HEK293 (cell line): ENCODE measurements at regions not wholly inside any gene's neighbourhood (a gene's known extent, or its start where the extent isn't known, plus 50 kb on each side); places are given as distances from the start of the nearest gene placed in this dataset.
A peak's percentile ranks its signal among the peaks of the same experiment; 100 is the strongest.

Source experiments
- CTCF ChIA-PET: fragments of 350-600 bp; formaldehyde crosslinking; extraction: SDS; loops from one replicate; lab custom pipeline; 2021; ENCODE audit warnings: antibody characterized with exemption; lab: Yijun Ruan, JAX
- POLR2A ChIA-PET: fragments of 300-600 bp; formaldehyde crosslinking; extraction: SDS; loops from one replicate; lab custom pipeline; 2020; ENCODE audit warnings: antibody characterized with exemption, inconsistent platforms; lab: Yijun Ruan, JAX
- H3K27ac ChIP-seq: fragments of 200-500 bp; sonication (Bioruptor generic); 2 replicates; pipeline ENCODE4 v1.5.1; 2014; ENCODE audit warnings: low read depth, low read length, control low read depth, inconsistent platforms; ENCODE audit errors: extremely low read depth
- H3K36me3 ChIP-seq, 2 experiments: fragments of 200-500 bp in 1 of 2; sonication (Bioruptor generic) in 1 of 2; 1 replicate in 1 of 2; 2 replicates in 1 of 2; pipeline ENCODE4 v1.5.1; 2014 to 2017; ENCODE audit warnings: inconsistent platforms in 2 of 2, low read length in 2 of 2; ENCODE audit not compliant: control insufficient read depth in 2 of 2, insufficient read depth in 1 of 2
- H3K4me1 ChIP-seq: fragments of 200-500 bp; sonication (Bioruptor generic); 2 replicates; pipeline ENCODE4 v1.5.1; 2014; ENCODE audit warnings: mild to moderate bottlenecking, low read length, inconsistent platforms; ENCODE audit not compliant: control insufficient read depth, insufficient read depth
- H3K4me3 ChIP-seq: 2 replicates; pipeline ENCODE4 v1.5.1; 2011; ENCODE audit warnings: low read depth, mild to moderate bottlenecking, control low read depth, low read length, moderate library complexity
- H3K9me3 ChIP-seq: fragments of 200-500 bp; sonication (Bioruptor generic); 2 replicates; pipeline ENCODE4 v1.5.1; 2014; ENCODE audit warnings: low read depth, low read length, inconsistent platforms; ENCODE audit not compliant: control insufficient read depth, insufficient read depth
- ATF2 ChIP-seq: fragments of 450-650 bp; formaldehyde crosslinking; IDR thresholded peaks from 2 replicates; pipeline ENCODE4 v1.5.1; 2016; ENCODE audit warnings: missing biosample characterization, missing genetic modification characterization, low read depth
- BCL11A ChIP-seq: fragments of 450-650 bp; formaldehyde crosslinking; IDR thresholded peaks from 2 replicates; pipeline ENCODE4 v1.5.1; 2016; ENCODE audit warnings: low read depth, missing biosample characterization, missing genetic modification characterization
- EGR2 ChIP-seq: fragments of 450-650 bp; formaldehyde crosslinking; IDR thresholded peaks from 2 replicates; pipeline ENCODE4 v1.5.1; 2016; ENCODE audit warnings: low read depth, missing biosample characterization, missing genetic modification characterization
- GLIS1 ChIP-seq: fragments of 450-650 bp; formaldehyde crosslinking; IDR thresholded peaks from 2 replicates; pipeline ENCODE4 v1.5.1; 2016; ENCODE audit warnings: missing biosample characterization, missing genetic modification characterization
- HOXA7 ChIP-seq: sonication (generic); formaldehyde crosslinking; IDR thresholded peaks from 2 replicates; pipeline ENCODE4 v1.8.1; 2022; ENCODE audit warnings: missing genetic modification reagents, borderline replicate concordance
- MYNN ChIP-seq: fragments of 450-650 bp; formaldehyde crosslinking; IDR thresholded peaks from 2 replicates; pipeline ENCODE4 v1.5.1; 2016; ENCODE audit warnings: missing biosample characterization, missing genetic modification characterization, borderline replicate concordance
- OSR2 ChIP-seq: fragments of 450-650 bp; formaldehyde crosslinking; IDR thresholded peaks from 2 replicates; pipeline ENCODE4 v1.5.1; 2016; ENCODE audit warnings: missing biosample characterization, missing genetic modification characterization
- OVOL3 ChIP-seq: fragments of 450-650 bp; formaldehyde crosslinking; IDR thresholded peaks from 2 replicates; pipeline ENCODE4 v1.5.1; 2016; ENCODE audit warnings: missing biosample characterization, missing genetic modification characterization
- ZBTB10 ChIP-seq: fragments of 450-650 bp; formaldehyde crosslinking; IDR thresholded peaks from 2 replicates; pipeline ENCODE4 v1.5.1; 2016; ENCODE audit warnings: missing biosample characterization, missing genetic modification characterization
- ZFHX2 ChIP-seq: fragments of 450-650 bp; formaldehyde crosslinking; conservative IDR thresholded peaks from 2 replicates; pipeline ENCODE4 v1.5.1; 2016; ENCODE audit warnings: missing biosample characterization, missing genetic modification characterization
- ZNF114 ChIP-seq: fragments of 450-650 bp; formaldehyde crosslinking; IDR thresholded peaks from 2 replicates; pipeline ENCODE4 v1.5.0; 2017; ENCODE audit warnings: missing biosample characterization, missing genetic modification characterization
- ZNF138 ChIP-seq: fragments of 450-650 bp; formaldehyde crosslinking; IDR thresholded peaks from 2 replicates; pipeline ENCODE4 v1.5.1; 2016; ENCODE audit warnings: missing biosample characterization, missing genetic modification characterization, borderline replicate concordance
- ZNF169 ChIP-seq: fragments of 450-650 bp; formaldehyde crosslinking; IDR thresholded peaks from 2 replicates; pipeline ENCODE4 v1.5.1; 2016; ENCODE audit warnings: missing biosample characterization, missing genetic modification characterization
- ZNF175 ChIP-seq: fragments of 450-650 bp; formaldehyde crosslinking; IDR thresholded peaks from 2 replicates; pipeline ENCODE4 v1.5.1; 2016; ENCODE audit warnings: missing biosample characterization, missing genetic modification characterization
- ZNF23 ChIP-seq: fragments of 450-650 bp; formaldehyde crosslinking; IDR thresholded peaks from 2 replicates; pipeline ENCODE4 v1.5.1; 2016; ENCODE audit warnings: missing biosample characterization, missing genetic modification characterization, borderline replicate concordance
- ZNF280C ChIP-seq: fragments of 450-650 bp; formaldehyde crosslinking; IDR thresholded peaks from 2 replicates; pipeline ENCODE4 v1.5.1; 2016; ENCODE audit warnings: missing biosample characterization, missing genetic modification characterization
- ZNF302 ChIP-seq: fragments of 450-650 bp; formaldehyde crosslinking; IDR thresholded peaks from 2 replicates; pipeline ENCODE4 v1.5.1; 2016; ENCODE audit warnings: missing biosample characterization, missing genetic modification characterization, low read depth
- ZNF404 ChIP-seq: fragments of 450-650 bp; formaldehyde crosslinking; IDR thresholded peaks from 2 replicates; pipeline ENCODE4 v1.5.1; 2017; ENCODE audit warnings: missing biosample characterization, missing genetic modification characterization
- ZNF501 ChIP-seq: fragments of 450-650 bp; formaldehyde crosslinking; IDR thresholded peaks from 2 replicates; pipeline ENCODE4 v1.5.1; 2016; ENCODE audit warnings: missing biosample characterization, missing genetic modification characterization
- ZNF549 ChIP-seq: fragments of 450-650 bp; IDR thresholded peaks from 2 replicates; pipeline ENCODE4 v1.5.1; 2018; ENCODE audit warnings: missing biosample characterization, missing genetic modification characterization, mild to moderate bottlenecking, inconsistent platforms, moderate library complexity
- ZNF560 ChIP-seq: fragments of 450-650 bp; formaldehyde crosslinking; IDR thresholded peaks from 2 replicates; pipeline ENCODE4 v1.5.1; 2017; ENCODE audit warnings: missing biosample characterization, missing genetic modification characterization, borderline replicate concordance
- ZNF624 ChIP-seq: fragments of 450-650 bp; formaldehyde crosslinking; IDR thresholded peaks from 2 replicates; pipeline ENCODE4 v1.5.1; 2017; ENCODE audit warnings: missing biosample characterization, missing genetic modification characterization

- TF ChIP-seq ZNF404 (tag by site-specific recombination) (no peak), ZNF302 (tag by site-specific recombination) (no peak), ATF2 (tag by site-specific recombination) (no peak), ZNF114 (no peak), ZNF560 (tag by site-specific recombination) (no peak), ZNF501 (tag by site-specific recombination) (no peak), ZNF138 (no peak), ZNF23 (tag by site-specific recombination) (no peak), MYNN (tag by site-specific recombination) (no peak), ZNF280C (no peak)
- TF ChIP-seq, all 188 proteins: peak for 0
- Histone ChIP-seq H3K27ac (no peak overlapping the region), H3K36me3 (no peaks in the 10 kb centered on the region), H3K4me1 (no peaks in the 10 kb centered on the region), H3K4me3 (no peak overlapping the region), H3K9me3 (no peaks in the 10 kb centered on the region)
- ChIA-PET POLR2A (no interaction called here), CTCF (no interaction called here)
Observed at GRCh38 chr14:101122237-101123141, 219.0 kb upstream of the RTL1 start.

GRCh38 chr14:101123618-101124510 is 220.3 kb upstream of the RTL1 start:
- H3K4me3 ChIP-seq, result no peak overlapping the region
- TF ChIP-seq OSR2 (tag by site-specific recombination) (no peak), ZFHX2 (tag by site-specific recombination) (peak; percentile 64), EGR2 (tag by site-specific recombination) (peak; percentile 69)
- no peaks in the 10 kb centered on the region for H3K9me3 ChIP-seq
- POLR2A ChIA-PET, result no interaction called here
- CTCF ChIA-PET, result no interaction called here
- H3K4me1 ChIP-seq, result no peaks in the 10 kb centered on the region
- no peaks in the 10 kb centered on the region for H3K36me3 ChIP-seq
- H3K27ac ChIP-seq, result no peak overlapping the region

- ChIA-PET POLR2A (no interaction called here), CTCF (no interaction called here)
- Histone ChIP-seq H3K36me3 (no peaks in the 10 kb centered on the region), H3K9me3 (no peaks in the 10 kb centered on the region), H3K27ac (no peak overlapping the region), H3K4me3 (no peak overlapping the region), H3K4me1 (no peaks in the 10 kb centered on the region)
- no peak for TF ChIP-seq MYNN (tag by site-specific recombination)
- no peak for TF ChIP-seq HOXA7 (CRISPR knock-in tag)
- no peak for TF ChIP-seq ZNF169 (tag by site-specific recombination)
- TF ChIP-seq ZNF549 (tag by site-specific recombination), result no peak
- no peak for TF ChIP-seq OVOL3 (tag by site-specific recombination)
- no peak for TF ChIP-seq GLIS1
- TF ChIP-seq ZNF624 (tag by site-specific recombination), result no peak
- TF ChIP-seq BCL11A (tag by site-specific recombination), result no peak
- no peak for TF ChIP-seq ZBTB10
- no peak for TF ChIP-seq ZNF175 (tag by site-specific recombination)
Observed at GRCh38 chr14:101124815-101125214, 221.3 kb upstream of the RTL1 start.
